ENCODE measurements at regions not wholly inside any gene's neighbourhood (a gene's known extent, or its start where the extent isn't known, plus 50 kb on each side); places are given as distances from the start of the nearest gene placed in this dataset.

DNA sequence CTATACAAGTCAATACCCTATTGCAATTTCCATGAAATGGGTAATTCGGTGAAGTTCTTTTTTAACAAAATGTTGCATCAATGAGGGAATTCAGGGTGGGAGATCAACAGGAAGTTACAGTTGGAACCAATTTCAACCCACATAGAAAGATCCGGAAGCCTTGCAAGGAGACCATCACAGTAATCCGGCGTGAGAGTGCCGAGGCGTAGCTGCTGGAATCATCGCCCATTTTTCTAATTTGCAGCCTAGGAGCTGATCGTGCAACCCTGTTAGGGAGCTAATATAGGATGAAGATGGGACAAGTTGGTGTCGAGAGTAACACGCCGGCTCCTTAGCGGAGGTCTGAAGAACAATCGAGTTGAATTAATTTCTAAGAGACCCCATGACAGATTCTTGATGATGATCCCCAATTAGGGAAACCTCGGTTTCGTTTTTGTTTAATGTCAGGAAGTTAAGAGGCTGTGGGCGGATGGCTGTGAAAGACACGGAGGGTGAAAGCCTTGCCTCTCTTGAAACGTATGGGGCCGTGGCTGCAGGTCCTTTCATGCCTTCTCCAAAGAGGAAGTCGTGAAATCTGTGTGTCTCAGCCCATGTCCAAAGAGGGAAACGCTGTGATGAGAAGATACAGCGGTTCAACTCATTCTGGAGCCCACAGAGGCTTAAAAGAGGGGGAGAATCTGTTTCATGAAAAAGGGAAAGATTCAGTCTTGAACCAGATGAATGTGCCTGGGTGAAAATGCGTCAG is 51.2 kb upstream of the CARD11 start:
- Mint-ChIP-seq H3K27ac (peak overlapping the region; percentile 96), H3K4me1 (peaks cover 23% of the 10 kb centered on the region), H3K27me3 (no peaks in the 10 kb centered on the region), H3K9me3 (no peaks in the 10 kb centered on the region), H3K4me3 (peak overlapping the region; percentile 81), H3K36me3 (no peaks in the 10 kb centered on the region)
- DNase-seq (ENCODE audit: low spot score in 2 of 2) (peak; percentile 19 to 27), ATAC-seq (ENCODE audit: low read depth) (peak; percentile 76)

DNA sequence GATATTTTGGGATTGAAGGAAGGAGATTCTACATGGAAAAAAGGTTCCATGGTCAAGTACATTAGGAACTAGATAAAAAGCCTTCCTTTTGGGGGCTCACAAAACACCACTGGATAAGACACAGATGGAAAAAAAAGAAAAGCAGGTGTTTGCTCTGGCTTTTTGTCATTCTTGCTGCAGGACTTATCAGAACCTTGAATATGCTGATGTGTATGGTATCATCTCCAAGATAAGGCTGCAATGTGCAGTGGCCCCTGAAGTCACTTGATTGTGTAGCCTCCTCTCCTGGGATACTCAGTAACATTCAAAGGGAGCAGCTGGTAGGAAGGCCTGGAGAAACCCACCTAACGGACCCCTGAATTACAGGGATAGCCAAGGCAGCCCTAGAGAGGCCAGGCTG is 54.1 kb upstream of the CARD11 start:
- Mint-ChIP-seq H3K4me1 (peaks cover 15% of the 10 kb centered on the region), H3K27ac (no peak overlapping the region), H3K36me3 (no peaks in the 10 kb centered on the region), H3K27me3 (no peaks in the 10 kb centered on the region), H3K9me3 (no peaks in the 10 kb centered on the region), H3K4me3 (no peak overlapping the region)
- ATAC-seq (ENCODE audit: low read depth) = no peak
- DNase-seq (ENCODE audit: low spot score in 2 of 2) = no peak

DNA sequence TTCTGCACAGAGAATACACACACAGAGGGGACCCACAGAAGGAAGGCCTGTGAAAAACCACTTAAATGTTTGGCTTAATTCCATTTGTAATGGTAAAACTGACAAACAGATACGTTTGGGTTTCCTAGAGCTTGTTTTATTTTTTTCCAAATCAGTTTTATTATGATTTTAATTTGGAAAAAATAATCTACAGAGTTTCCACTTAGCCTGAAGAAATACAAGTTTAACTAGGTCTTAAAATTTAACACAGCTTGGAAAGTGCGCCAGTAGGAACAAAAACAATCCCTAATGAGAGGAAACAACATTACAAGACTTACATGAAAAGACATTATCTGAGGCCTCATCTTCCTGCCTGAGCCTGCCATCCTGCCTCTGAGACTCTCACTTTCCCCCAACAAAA is 58.5 kb upstream of the CARD11 start:
- no peak overlapping the region for H3K27ac Mint-ChIP-seq
- H3K4me3 Mint-ChIP-seq = no peak overlapping the region
- H3K36me3 Mint-ChIP-seq = no peaks in the 10 kb centered on the region
- no peaks in the 10 kb centered on the region for H3K9me3 Mint-ChIP-seq
- DNase-seq (ENCODE audit: low spot score in 2 of 2) = no peak
- no peaks in the 10 kb centered on the region for H3K27me3 Mint-ChIP-seq
- no peak for ATAC-seq (ENCODE audit: low read depth)
- H3K4me1 Mint-ChIP-seq = no peaks in the 10 kb centered on the region

DNA sequence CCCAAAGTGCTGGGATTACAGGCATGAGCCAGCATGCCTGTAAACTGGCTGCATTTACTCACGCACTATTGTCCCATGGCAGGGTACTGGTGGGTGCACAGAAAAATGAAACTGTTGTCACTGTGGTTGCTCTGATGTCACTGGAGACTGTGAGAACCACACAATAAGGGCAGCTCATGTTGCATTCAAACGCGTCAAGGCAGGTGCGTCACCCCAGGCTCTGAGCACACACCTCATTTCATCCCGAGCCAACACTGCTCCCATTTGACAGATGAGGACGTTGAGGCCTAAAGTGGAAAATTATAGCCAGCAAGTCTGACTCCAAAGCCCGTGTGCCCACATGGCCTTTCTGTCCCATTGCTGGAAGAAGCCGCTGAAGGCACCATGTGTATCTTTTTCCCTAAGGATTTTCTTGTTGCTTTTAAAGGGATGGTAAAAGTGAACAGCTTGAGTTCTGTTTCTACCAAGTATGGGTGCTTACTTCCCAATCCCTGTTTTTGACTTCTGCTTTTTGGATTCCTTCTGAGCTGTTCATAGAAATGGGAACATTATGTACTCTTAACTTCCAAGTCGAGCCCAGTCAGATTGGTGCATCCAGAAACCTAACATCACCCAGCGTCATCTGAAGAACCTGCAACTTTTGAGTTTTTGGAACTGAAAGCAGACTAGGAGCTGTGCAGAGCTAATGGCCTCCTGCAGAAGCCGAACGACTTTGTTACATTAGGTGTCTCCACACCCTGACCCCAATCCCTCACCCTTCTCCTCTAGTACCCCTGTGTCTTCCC is 60.1 kb upstream of the CARD11 start:
- peaks cover 5% of the 10 kb centered on the region for H3K4me1 Mint-ChIP-seq
- H3K36me3 Mint-ChIP-seq = no peaks in the 10 kb centered on the region
- no peak overlapping the region for H3K4me3 Mint-ChIP-seq
- no peaks in the 10 kb centered on the region for H3K9me3 Mint-ChIP-seq
- H3K27ac Mint-ChIP-seq = no peak overlapping the region
- DNase-seq (ENCODE audit: low spot score in 2 of 2) (no peak), ATAC-seq (ENCODE audit: low read depth) (no peak)
- no peaks in the 10 kb centered on the region for H3K27me3 Mint-ChIP-seq

DNA sequence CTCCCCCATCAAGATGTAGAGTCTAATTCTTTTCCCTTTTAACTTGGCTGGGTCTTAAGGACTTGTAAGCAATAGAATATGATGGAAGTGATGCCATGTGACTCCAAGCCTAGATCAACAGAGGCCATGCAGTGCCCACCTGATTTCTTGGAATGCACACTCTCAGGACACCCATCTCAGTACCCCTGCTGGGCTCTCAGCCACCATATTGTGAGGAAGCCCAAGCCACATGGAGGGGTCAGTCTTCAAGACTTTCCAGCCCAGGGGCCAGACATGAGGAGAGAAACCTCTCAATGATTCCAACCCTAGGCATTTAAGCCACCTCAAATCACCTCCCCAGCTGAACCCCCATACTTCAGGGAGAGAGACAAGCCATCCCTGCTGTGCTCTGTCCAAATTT is 62.2 kb upstream of the CARD11 start:
- Mint-ChIP-seq H3K4me1 (peaks cover 5% of the 10 kb centered on the region), H3K36me3 (no peaks in the 10 kb centered on the region), H3K9me3 (no peaks in the 10 kb centered on the region), H3K27ac (no peak overlapping the region), H3K27me3 (peaks cover 2% of the 10 kb centered on the region), H3K4me3 (no peak overlapping the region)
- ATAC-seq (ENCODE audit: low read depth) = no peak
- no peak for DNase-seq (ENCODE audit: low spot score in 2 of 2)

DNA sequence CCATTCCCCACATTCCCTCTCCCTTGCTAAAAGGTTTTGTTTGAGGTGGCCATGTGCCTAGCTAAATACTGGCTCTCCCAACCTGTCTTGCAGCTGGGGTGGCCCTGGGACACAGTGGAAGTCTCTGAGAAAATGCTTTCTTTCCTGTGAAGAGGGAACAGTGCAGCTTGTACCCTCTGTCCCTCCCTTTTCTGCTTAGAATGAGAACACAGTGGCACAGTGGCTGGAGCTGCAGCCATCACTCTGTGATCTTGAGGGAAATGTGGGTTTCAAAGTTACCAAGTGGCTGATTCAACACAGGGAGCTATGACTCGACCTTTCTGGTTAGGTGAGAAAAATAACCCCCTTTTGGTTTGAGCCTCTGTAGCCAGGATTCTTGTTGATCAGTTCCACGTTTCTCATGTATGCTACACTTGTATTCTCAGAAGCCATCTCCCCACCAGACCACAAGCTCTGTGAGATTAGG is 62.7 kb upstream of the CARD11 start:
- H3K4me3 Mint-ChIP-seq = no peak overlapping the region
- H3K27me3 Mint-ChIP-seq = peaks cover 2% of the 10 kb centered on the region
- ATAC-seq (ENCODE audit: low read depth) = no peak
- peaks cover 5% of the 10 kb centered on the region for H3K4me1 Mint-ChIP-seq
- no peaks in the 10 kb centered on the region for H3K9me3 Mint-ChIP-seq
- H3K36me3 Mint-ChIP-seq = no peaks in the 10 kb centered on the region
- H3K27ac Mint-ChIP-seq = no peak overlapping the region
- DNase-seq (ENCODE audit: low spot score in 2 of 2) = no peak

DNA sequence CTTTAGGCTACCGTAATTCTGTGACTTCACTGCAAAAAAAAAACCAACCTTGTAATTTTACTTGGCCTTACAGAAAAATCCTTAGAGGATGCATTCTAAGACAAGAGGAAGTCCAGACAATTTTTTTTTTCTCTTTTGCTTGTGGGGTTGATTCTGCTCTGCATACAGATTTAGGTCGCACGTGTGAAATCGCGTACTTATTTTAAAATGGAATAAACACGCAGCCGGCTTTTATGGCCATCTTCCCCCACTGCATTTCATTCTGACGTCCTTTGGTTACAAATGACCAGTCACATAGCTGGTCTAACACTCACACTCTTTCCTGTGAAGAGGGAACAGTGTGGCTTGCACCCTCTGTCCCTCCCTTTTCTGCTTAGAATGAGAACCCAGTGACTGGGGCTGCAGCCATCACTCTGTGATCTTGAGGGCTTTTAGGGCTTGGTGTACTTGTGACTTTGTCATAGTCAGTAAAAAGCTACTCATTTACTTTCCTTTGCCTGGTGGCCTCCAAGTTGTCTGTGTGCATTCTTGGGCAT is 63.6 kb upstream of the CARD11 start:
- H3K36me3 Mint-ChIP-seq = no peaks in the 10 kb centered on the region
- H3K4me3 Mint-ChIP-seq = no peak overlapping the region
- H3K27ac Mint-ChIP-seq = no peak overlapping the region
- ATAC-seq (ENCODE audit: low read depth) (peak; percentile 39), DNase-seq (ENCODE audit: low spot score in 2 of 2) (no peak)
- H3K4me1 Mint-ChIP-seq = peaks cover 5% of the 10 kb centered on the region
- peaks cover 2% of the 10 kb centered on the region for H3K27me3 Mint-ChIP-seq
- no peaks in the 10 kb centered on the region for H3K9me3 Mint-ChIP-seq

DNA sequence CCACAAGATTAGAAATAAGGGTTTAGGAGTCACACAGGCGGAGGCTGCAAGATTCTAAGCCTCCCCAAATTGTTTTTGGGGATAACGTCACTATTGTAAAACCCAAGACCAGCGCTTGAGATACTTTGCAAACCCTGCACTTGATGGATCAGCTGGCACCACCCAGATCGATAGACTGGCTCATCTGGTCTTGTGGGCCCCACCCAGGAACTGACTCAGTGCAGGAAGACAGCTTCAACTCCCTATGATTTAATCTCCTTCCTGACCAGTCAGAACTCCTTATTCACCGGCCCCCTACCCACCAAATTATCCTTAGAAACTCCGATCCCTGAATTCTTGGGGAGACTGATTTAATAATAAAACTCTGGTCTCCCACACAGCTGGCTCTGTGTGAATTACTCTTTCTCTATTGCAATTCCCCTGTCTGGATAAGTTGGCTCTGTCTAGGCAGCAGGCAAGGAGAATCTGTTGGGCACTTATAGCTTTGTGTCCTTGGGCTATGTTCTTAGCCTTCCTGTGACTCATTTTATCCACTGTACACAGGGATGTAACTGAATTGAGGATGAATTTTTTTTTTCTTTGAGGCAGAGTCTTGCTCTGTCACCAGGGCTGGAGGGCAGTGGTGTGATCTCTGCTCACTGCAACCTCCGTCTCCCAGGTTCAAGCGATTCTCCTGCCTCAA is 64.4 kb upstream of the CARD11 start:
- DNase-seq (ENCODE audit: low spot score in 2 of 2) (no peak), ATAC-seq (ENCODE audit: low read depth) (no peak)
- no peaks in the 10 kb centered on the region for H3K36me3 Mint-ChIP-seq
- peaks cover 2% of the 10 kb centered on the region for H3K27me3 Mint-ChIP-seq
- H3K4me1 Mint-ChIP-seq = peaks cover 9% of the 10 kb centered on the region
- H3K4me3 Mint-ChIP-seq = no peak overlapping the region
- H3K27ac Mint-ChIP-seq = no peak overlapping the region
- H3K9me3 Mint-ChIP-seq = no peaks in the 10 kb centered on the region

DNA sequence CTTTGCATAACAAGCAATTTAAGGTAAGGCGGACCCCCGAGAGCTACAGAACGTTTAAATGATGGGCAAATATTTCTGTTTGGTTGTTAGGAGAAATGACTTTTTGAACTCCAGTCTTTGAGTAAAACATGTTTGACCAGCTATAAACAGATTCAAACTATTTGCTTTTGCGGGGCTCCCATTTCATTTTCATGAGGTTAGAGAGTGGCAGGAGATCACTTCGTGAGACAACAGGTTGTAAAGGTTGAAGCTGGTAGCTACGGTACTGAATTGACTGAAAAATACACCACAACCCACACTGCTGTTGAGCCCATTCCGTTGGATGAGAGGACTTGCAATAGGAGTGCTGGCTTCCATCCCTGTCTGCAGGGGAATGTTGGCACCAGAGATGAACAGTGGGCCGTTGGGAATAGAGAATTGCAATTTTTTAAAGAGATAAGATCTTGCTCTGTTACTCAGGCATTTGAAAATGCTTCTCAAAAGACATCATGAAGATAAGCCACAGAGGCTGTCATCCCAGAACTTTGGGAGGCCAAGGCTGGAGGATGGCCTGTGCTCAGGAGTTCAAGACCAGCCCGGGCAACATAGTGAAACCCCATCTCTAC is 65.7 kb upstream of the CARD11 start:
- H3K27me3 Mint-ChIP-seq = peaks cover 2% of the 10 kb centered on the region
- H3K9me3 Mint-ChIP-seq = peaks cover 2% of the 10 kb centered on the region
- H3K27ac Mint-ChIP-seq = no peak overlapping the region
- peaks cover 12% of the 10 kb centered on the region for H3K4me1 Mint-ChIP-seq
- no peak overlapping the region for H3K4me3 Mint-ChIP-seq
- ATAC-seq (ENCODE audit: low read depth) (no peak), DNase-seq (ENCODE audit: low spot score in 2 of 2) (no peak)
- H3K36me3 Mint-ChIP-seq = peaks cover 2% of the 10 kb centered on the region

DNA sequence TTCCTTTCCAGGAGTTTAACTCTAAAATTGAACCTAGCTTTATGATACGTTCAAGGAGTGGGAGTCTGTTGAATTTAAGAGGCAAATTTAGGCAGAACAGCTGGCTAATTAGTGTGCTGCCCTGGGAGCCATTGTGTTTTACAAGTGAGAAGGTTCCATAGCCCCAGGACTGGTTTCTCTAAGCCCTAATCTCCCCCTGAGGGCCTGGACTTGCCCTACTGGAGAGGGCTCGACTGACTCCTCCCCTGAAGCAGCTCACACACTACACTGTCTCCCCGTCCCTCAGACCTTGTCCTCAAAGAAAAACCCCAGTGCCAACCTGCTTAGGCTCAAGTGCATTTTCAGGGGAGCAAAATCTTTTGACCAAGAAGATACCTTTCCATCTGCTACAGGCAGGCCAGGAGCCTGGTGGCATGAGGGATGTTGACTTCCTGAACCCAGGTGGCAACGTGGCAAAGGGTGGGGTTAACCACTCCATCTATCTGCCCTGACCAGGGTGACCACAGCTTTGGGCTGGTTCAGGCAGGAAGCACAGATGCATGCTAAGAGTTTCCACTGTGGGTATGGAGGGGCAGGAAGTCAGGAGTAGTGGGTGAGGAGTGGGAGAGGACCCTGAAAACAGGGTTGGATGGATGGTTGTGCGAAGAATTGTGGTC is 68.9 kb upstream of the CARD11 start:
- DNase-seq (ENCODE audit: low spot score in 2 of 2) (no peak), ATAC-seq (ENCODE audit: low read depth) (no peak)
- no peak overlapping the region for H3K27ac Mint-ChIP-seq
- H3K27me3 Mint-ChIP-seq = peaks cover 16% of the 10 kb centered on the region
- H3K4me3 Mint-ChIP-seq = no peak overlapping the region
- peaks cover 4% of the 10 kb centered on the region for H3K36me3 Mint-ChIP-seq
- peaks cover 18% of the 10 kb centered on the region for H3K4me1 Mint-ChIP-seq
- H3K9me3 Mint-ChIP-seq = peaks cover 4% of the 10 kb centered on the region

DNA sequence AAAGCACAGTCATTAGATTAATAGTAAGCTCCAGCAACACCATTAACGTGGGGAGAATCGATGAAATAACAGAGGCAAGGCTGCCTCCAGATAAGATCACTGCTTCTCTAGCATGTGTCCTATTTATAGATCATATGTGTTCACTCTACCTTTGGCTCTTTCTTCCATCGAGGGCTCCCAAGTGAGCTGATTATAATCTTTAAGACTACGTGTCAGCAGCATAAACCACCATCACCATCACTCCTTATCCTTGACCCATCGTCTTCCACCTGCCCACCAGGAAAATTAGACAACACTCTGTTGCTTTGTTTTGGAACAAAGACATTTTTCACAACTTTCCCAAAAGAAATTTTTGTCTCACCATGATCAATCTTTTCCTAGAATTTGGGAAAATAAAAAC is 71.2 kb upstream of the CARD11 start:
- peaks cover 17% of the 10 kb centered on the region for H3K27me3 Mint-ChIP-seq
- ATAC-seq (ENCODE audit: low read depth) = no peak
- no peak overlapping the region for H3K27ac Mint-ChIP-seq
- H3K36me3 Mint-ChIP-seq = peaks cover 4% of the 10 kb centered on the region
- H3K9me3 Mint-ChIP-seq = peaks cover 4% of the 10 kb centered on the region
- no peak overlapping the region for H3K4me3 Mint-ChIP-seq
- peaks cover 20% of the 10 kb centered on the region for H3K4me1 Mint-ChIP-seq
- no peak for DNase-seq (ENCODE audit: low spot score in 2 of 2)

DNA sequence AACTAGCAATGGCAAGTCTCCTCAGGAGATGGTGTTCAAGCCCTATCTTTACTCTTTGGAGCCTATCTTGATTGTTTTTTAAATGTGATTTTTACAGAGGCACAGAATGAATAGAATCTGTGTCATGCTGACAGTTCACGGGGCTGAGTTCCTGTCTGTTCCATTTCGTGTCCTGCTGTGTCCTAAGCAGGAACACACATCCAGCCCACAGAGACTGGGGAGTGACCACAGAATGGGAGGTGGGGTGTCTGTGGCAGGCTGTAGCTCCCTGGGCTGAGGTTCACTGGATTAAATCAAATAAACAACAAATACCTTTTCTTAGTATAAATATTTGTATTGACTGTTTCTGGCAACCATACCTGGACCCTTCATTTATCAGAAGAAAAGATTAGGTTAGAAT is 73.4 kb upstream of the CARD11 start:
- H3K9me3 Mint-ChIP-seq = peaks cover 10% of the 10 kb centered on the region
- H3K4me1 Mint-ChIP-seq = peaks cover 20% of the 10 kb centered on the region
- ATAC-seq (ENCODE audit: low read depth) (no peak), DNase-seq (ENCODE audit: low spot score in 2 of 2) (no peak)
- peak overlapping the region; percentile 59 for H3K4me3 Mint-ChIP-seq
- peaks cover 20% of the 10 kb centered on the region for H3K27me3 Mint-ChIP-seq
- H3K36me3 Mint-ChIP-seq = peaks cover 9% of the 10 kb centered on the region
- peak overlapping the region; percentile 19 for H3K27ac Mint-ChIP-seq

DNA sequence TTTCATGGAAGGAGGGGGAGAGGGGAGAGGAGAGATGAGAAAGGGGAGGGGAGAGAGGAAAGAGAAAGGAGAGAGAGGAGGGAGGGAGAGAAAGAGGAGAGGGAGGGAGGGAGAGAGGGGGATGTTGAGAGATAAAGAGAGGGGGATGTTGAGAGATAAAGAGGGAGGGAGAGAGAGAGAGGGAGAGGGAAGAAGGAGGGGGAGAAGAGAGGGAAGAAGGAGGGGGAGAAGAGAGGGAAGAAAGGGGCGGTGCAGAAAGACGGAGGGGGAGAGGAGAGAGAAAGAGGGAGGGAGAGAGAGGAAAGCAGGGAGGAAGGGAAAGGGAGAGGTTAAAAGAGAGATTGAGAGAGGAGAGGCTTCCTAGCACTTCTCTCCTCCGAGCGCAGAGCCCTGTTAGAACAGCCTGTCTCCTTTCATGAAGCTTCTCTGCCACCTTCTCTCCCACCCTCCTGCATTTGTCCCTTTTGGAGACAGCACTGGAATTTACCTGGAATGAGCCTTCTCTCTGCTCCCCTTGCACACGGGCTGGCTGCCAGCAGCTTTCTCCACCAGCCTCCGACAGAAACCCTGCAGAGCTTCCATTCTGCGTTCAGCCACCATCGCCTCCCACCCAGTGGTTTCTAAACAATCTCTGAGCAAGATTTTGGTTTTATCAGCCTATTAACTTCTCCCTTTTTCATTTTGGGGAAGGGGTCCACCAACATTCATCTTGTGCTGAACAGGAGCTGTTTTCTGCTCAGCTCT is 74.0 kb upstream of the CARD11 start:
- peaks cover 10% of the 10 kb centered on the region for H3K9me3 Mint-ChIP-seq
- peaks cover 20% of the 10 kb centered on the region for H3K4me1 Mint-ChIP-seq
- peak overlapping the region; percentile 59 for H3K4me3 Mint-ChIP-seq
- peak overlapping the region; percentile 19 for H3K27ac Mint-ChIP-seq
- DNase-seq (ENCODE audit: low spot score in 2 of 2) (no peak), ATAC-seq (ENCODE audit: low read depth) (peak; percentile 46)
- peaks cover 21% of the 10 kb centered on the region for H3K27me3 Mint-ChIP-seq
- H3K36me3 Mint-ChIP-seq = peaks cover 10% of the 10 kb centered on the region

Data from memory B cell (primary cell).